WERI-Rb-1 (cell line): ENCODE measurements at regions not wholly inside any gene's neighbourhood (a gene's known extent, or its start where the extent isn't known, plus 50 kb on each side); places are given as distances from the start of the nearest gene placed in this dataset.

Source experiments
- DNase-seq: peaks from one replicate; pipeline ENCODE4 v3.0.0-alpha.2; 2020
- H3K27ac ChIP-seq: fragments of 250-450 bp; sonication (Bioruptor Pico); 2 replicates; pipeline ENCODE4 v1.5.1; 2020; ENCODE audit warnings: mild to moderate bottlenecking, moderate library complexity
- H3K27me3 ChIP-seq: fragments of 250-450 bp; sonication (Bioruptor Pico); 2 replicates; pipeline ENCODE4 v1.5.1; 2021; ENCODE audit warnings: mild to moderate bottlenecking, low read depth, moderate library complexity; ENCODE audit not compliant: insufficient read depth, severe bottlenecking
- H3K36me3 ChIP-seq: fragments of 250-450 bp; sonication (Bioruptor Pico); 2 replicates; pipeline ENCODE4 v1.5.1; 2020; ENCODE audit warnings: mild to moderate bottlenecking, moderate library complexity
- H3K4me3 ChIP-seq: 2 replicates; pipeline ENCODE4 v1.5.1; 2011; ENCODE audit warnings: low read depth, mild to moderate bottlenecking, control low read depth, low read length
- H3K9me3 ChIP-seq: fragments of 250-450 bp; sonication (Bioruptor Pico); 2 replicates; pipeline ENCODE4 v1.5.1; 2021; ENCODE audit warnings: mild to moderate bottlenecking, moderate library complexity; ENCODE audit not compliant: severe bottlenecking
- CTCF ChIP-seq: IDR thresholded peaks from 2 replicates; pipeline ENCODE4 v1.5.1; 2011; ENCODE audit warnings: low read depth, mild to moderate bottlenecking, control low read depth, inconsistent platforms, low read length

GRCh38 chr10:21171197-21171935 is 274.3 kb upstream of the NEBL start:
- no peak overlapping the region for H3K4me3 ChIP-seq
- TF ChIP-seq CTCF: no peak
- peaks cover 33% of the 10 kb centered on the region for H3K27me3 ChIP-seq
- no peak overlapping the region for H3K27ac ChIP-seq
- no peaks in the 10 kb centered on the region for H3K9me3 ChIP-seq
- DNase-seq: no peak
- H3K36me3 ChIP-seq: no peaks in the 10 kb centered on the region

GRCh38 chr10:21170216-21170615 is 273.1 kb upstream of the NEBL start:
- no peak for DNase-seq
- H3K9me3 ChIP-seq: no peaks in the 10 kb centered on the region
- H3K27me3 ChIP-seq: peaks cover 26% of the 10 kb centered on the region
- TF ChIP-seq CTCF: no peak
- no peak overlapping the region for H3K4me3 ChIP-seq
- no peak overlapping the region for H3K27ac ChIP-seq
- no peaks in the 10 kb centered on the region for H3K36me3 ChIP-seq

GRCh38 chr10:21169271-21169670 is 272.2 kb upstream of the NEBL start:
- peaks cover 17% of the 10 kb centered on the region for H3K27me3 ChIP-seq
- H3K27ac ChIP-seq: no peak overlapping the region
- H3K36me3 ChIP-seq: no peaks in the 10 kb centered on the region
- no peaks in the 10 kb centered on the region for H3K9me3 ChIP-seq
- DNase-seq: no peak
- TF ChIP-seq CTCF: no peak
- H3K4me3 ChIP-seq: no peak overlapping the region

GRCh38 chr10:21167288-21168010 is 270.3 kb upstream of the NEBL start:
- TF ChIP-seq CTCF: no peak
- Histone ChIP-seq H3K9me3 (no peaks in the 10 kb centered on the region), H3K36me3 (no peaks in the 10 kb centered on the region), H3K27me3 (peaks cover 7% of the 10 kb centered on the region), H3K27ac (no peak overlapping the region), H3K4me3 (no peak overlapping the region)
- DNase-seq: no peak

- no peak overlapping the region for H3K4me3 ChIP-seq
- no peak overlapping the region for H3K27ac ChIP-seq
- no peak for TF ChIP-seq CTCF
- H3K9me3 ChIP-seq: no peaks in the 10 kb centered on the region
- H3K36me3 ChIP-seq: no peaks in the 10 kb centered on the region
- DNase-seq: no peak
- H3K27me3 ChIP-seq: peaks cover under 1% of the 10 kb centered on the region
These were observed 269.6 kb upstream of the NEBL start for GRCh38 chr10:21166557-21167287.
